A673 (cell line): ENCODE measurements at regions not wholly inside any gene's neighbourhood (a gene's known extent, or its start where the extent isn't known, plus 50 kb on each side); places are given as distances from the start of the nearest gene placed in this dataset.

ENCODE experiments used
- BruUV-seq: library from RNA; stranded (reverse); fragments of 400-500 nt; replicated peaks from 2 replicates; lab custom pipeline; 2021; lab: Mats Ljungman, UMichigan
- CTCF ChIA-PET: fragments of 300-600 bp; sonication (Branson Sonifier 250); formaldehyde crosslinking; loops from one replicate; lab custom pipeline; 2022; ENCODE audit warnings: antibody characterized with exemption; lab: Charles Lee
- POLR2A ChIA-PET: fragments of 300-600 bp; sonication (Branson Sonifier 250); formaldehyde crosslinking; loops from one replicate; lab custom pipeline; 2022; ENCODE audit warnings: antibody characterized with exemption; ENCODE audit not compliant: low non-redundant PET; lab: Charles Lee
- DNase-seq: peaks from one replicate; pipeline ENCODE4 v3.0.0-alpha.2; 2015; ENCODE audit warnings: low spot score
- H3K27ac ChIP-seq: fragments of 200-600 bp; sonication (generic); 2 replicates; pipeline ENCODE4 v1.5.1; 2016; ENCODE audit warnings: mixed run types, low read depth, mild to moderate bottlenecking, mixed read lengths, antibody characterized with exemption, low read length; ENCODE audit not compliant: poor library complexity, severe bottlenecking
- H3K27me3 ChIP-seq: fragments of 200-600 bp; sonication (generic); replicated peaks from 2 replicates; pipeline ENCODE4 v1.6.1; 2017; ENCODE audit warnings: mixed run types, low read depth, mild to moderate bottlenecking, mixed read lengths, antibody characterized with exemption, low read length; ENCODE audit not compliant: insufficient read depth, poor library complexity
- H3K36me3 ChIP-seq: fragments of 200-600 bp; sonication (generic); 2 replicates; pipeline ENCODE4 v1.6.1; 2016; ENCODE audit warnings: mixed run types, mild to moderate bottlenecking, mixed read lengths, antibody characterized with exemption, low read length; ENCODE audit not compliant: insufficient read depth, poor library complexity, severe bottlenecking
- H3K4me1 ChIP-seq: fragments of 200-600 bp; sonication (generic); 2 replicates; pipeline ENCODE4 v1.6.1; 2017; ENCODE audit warnings: mixed run types, mild to moderate bottlenecking, mixed read lengths, antibody characterized with exemption, low read length; ENCODE audit not compliant: insufficient read depth, poor library complexity, severe bottlenecking
- H3K4me3 ChIP-seq: fragments of 200-600 bp; sonication (generic); 2 replicates; pipeline ENCODE4 v1.5.1; 2016; ENCODE audit warnings: low read depth, mixed run types, mild to moderate bottlenecking, mixed read lengths, low read length; ENCODE audit not compliant: poor library complexity, severe bottlenecking
- H3K9me3 ChIP-seq: fragments of 200-600 bp; sonication (generic); 2 replicates; pipeline ENCODE4 v1.6.1; 2016; ENCODE audit warnings: mixed run types, low read depth, mild to moderate bottlenecking, mixed read lengths, antibody characterized with exemption, low read length; ENCODE audit not compliant: poor library complexity, severe bottlenecking
- EZH2 ChIP-seq: fragments of 200-600 bp; sonication (generic); IDR thresholded peaks from 2 replicates; pipeline ENCODE4 v1.6.1; 2017; ENCODE audit warnings: borderline replicate concordance, low read depth, mild to moderate bottlenecking, mixed read lengths, antibody characterized with exemption, low read length; ENCODE audit not compliant: poor library complexity, severe bottlenecking
- intact Hi-C: fragments of 100-400 bp; cut with micrococcal nuclease; formaldehyde crosslinking; loops from one replicate; pipeline ENCODE4 v1.10.0; 2022; ENCODE audit not compliant: unreplicated experiment
- TF ChIP-seq, protein P1 (sequence below): fragments of 300-800, 200-600 bp; sonication (generic); conservative IDR thresholded peaks from 2 replicates; pipeline ENCODE4 v1.5.1; 2017; ENCODE audit warnings: low read depth, mild to moderate bottlenecking, antibody characterized with exemption, low read length, moderate library complexity, mixed read lengths

DNA sequence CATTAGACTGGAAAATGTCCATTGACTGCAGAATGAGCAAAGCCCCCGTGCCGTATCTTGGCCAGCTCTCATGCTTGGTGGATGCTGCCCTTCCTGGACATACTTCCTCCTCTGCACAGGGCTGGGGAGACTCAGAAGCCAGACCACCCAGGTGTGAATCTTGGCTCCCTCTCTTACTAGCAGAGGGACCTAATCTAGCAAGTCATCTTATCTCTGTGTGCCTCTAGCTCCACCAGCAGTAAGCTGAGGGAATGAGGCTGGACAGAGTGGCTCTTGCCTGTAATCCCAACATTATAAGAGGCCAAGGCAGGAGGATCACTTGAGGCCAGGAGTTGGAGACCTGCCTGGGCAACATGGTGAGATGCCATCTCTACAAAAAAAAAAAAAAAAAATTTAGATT lies 173.8 kb upstream of the GHITM start:
- no TSS peak for BruUV-seq
- POLR2A ChIA-PET, result no interaction called here
- no peaks in the 10 kb centered on the region for H3K27me3 ChIP-seq
- CTCF ChIA-PET, result interaction anchor here (0.6 kb wide), 1 partner anchor 1591 kb away, joined by 3 read pairs; no protein-coding TSS in a partner anchor
- H3K36me3 ChIP-seq, result no peaks in the 10 kb centered on the region
- intact Hi-C loops, result loop anchor here (10.0 kb wide), 1 partner anchor 1171 kb away; no protein-coding TSS in a partner anchor
- no peak overlapping the region for H3K27ac ChIP-seq
- TF ChIP-seq, protein P1, sequence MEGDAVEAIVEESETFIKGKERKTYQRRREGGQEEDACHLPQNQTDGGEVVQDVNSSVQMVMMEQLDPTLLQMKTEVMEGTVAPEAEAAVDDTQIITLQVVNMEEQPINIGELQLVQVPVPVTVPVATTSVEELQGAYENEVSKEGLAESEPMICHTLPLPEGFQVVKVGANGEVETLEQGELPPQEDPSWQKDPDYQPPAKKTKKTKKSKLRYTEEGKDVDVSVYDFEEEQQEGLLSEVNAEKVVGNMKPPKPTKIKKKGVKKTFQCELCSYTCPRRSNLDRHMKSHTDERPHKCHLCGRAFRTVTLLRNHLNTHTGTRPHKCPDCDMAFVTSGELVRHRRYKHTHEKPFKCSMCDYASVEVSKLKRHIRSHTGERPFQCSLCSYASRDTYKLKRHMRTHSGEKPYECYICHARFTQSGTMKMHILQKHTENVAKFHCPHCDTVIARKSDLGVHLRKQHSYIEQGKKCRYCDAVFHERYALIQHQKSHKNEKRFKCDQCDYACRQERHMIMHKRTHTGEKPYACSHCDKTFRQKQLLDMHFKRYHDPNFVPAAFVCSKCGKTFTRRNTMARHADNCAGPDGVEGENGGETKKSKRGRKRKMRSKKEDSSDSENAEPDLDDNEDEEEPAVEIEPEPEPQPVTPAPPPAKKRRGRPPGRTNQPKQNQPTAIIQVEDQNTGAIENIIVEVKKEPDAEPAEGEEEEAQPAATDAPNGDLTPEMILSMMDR, result no peak
- no peak for TF ChIP-seq EZH2
- no peak overlapping the region for H3K4me3 ChIP-seq
- H3K9me3 ChIP-seq, result no peaks in the 10 kb centered on the region
- DNase-seq, result no peak
- no peaks in the 10 kb centered on the region for H3K4me1 ChIP-seq

DNA sequence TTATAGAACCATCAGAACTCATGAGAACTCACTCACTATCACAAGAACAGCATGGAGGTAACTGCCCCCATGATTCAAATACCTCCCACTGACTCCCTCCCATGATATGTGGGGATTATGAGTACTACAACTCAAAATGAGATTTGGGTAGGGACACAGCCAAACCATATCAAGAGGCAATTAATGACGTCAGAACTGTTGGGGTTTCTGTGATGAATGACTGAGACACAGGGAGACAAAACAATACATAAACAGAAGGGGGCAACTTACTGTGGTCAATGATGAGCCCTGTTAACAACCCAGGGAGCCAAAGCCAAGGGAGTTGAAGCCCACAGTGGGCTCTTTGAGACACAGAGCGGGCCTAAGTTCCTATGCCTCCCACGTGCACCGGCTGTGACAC lies 171.3 kb upstream of the GHITM start:
- ChIA-PET CTCF (no interaction called here), POLR2A (no interaction called here)
- no peak overlapping the region for H3K27ac ChIP-seq
- no peaks in the 10 kb centered on the region for H3K4me1 ChIP-seq
- H3K4me3 ChIP-seq, result no peak overlapping the region
- no peaks in the 10 kb centered on the region for H3K36me3 ChIP-seq
- DNase-seq, result no peak
- BruUV-seq, result no TSS peak
- no peaks in the 10 kb centered on the region for H3K9me3 ChIP-seq
- intact Hi-C loops, result loop anchor here (10.0 kb wide), 1 partner anchor 1173 kb away; no protein-coding TSS in a partner anchor
- no peaks in the 10 kb centered on the region for H3K27me3 ChIP-seq
- TF ChIP-seq, protein P1, result no peak
- no peak for TF ChIP-seq EZH2

DNA sequence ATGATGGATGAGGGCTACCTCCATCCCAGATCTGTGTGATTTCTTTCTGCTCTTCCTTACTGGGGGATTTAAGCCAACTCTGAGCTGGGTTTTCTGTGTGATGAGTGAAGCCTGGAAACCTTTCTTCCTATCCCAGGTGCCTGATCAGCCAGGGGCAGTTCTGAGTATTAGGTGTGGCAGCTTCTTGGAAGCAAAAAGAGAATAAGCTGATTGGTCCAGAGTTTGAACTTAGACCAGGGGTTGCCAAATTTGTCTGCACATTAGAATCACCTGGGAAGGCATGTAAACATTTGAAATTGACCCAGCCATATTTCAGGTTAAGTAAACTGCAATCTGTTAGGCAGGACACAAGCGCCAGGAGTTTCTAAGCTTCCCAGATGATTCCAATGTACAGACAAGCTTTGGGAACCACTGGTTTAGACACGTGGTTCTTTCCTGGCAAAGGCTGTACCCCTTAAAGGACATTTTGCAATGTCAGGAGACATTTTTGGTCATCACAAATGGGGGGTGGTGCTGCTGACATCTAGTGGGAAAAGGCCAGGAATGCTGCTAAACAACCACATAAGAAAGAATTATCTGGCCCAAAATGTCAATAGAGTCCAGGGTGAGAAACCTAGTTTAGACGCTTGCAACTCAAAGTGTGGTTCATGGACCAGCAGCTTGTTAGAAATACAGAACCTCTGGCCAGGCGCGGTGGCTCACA lies 160.5 kb upstream of the GHITM start:
- no TSS peak for BruUV-seq
- no peaks in the 10 kb centered on the region for H3K36me3 ChIP-seq
- ChIA-PET CTCF (no interaction called here), POLR2A (no interaction called here)
- no peak overlapping the region for H3K4me3 ChIP-seq
- no peaks in the 10 kb centered on the region for H3K9me3 ChIP-seq
- intact Hi-C loops, result no loop called here
- H3K4me1 ChIP-seq, result peaks cover 14% of the 10 kb centered on the region
- H3K27ac ChIP-seq, result no peak overlapping the region
- H3K27me3 ChIP-seq, result no peaks in the 10 kb centered on the region
- TF ChIP-seq, protein P1, result no peak
- no peak for TF ChIP-seq EZH2
- DNase-seq, result no peak
